CD4-positive, alpha-beta T cell treated with Interleukin-4 for 1 hour (primary cell): ENCODE measurements at regions not wholly inside any gene's neighbourhood (a gene's known extent, or its start where the extent isn't known, plus 50 kb on each side); places are given as distances from the start of the nearest gene placed in this dataset.
"Not testable (repeated sequence)": the region's sequence is repeated elsewhere in the genome, so short reads cannot be mapped to it uniquely, and the experiment has no call there.

Source experiments
- DNase-seq, 2 donors: peaks; one replicate each; pipeline ENCODE4 v3.0.0-alpha.2; 2020 to 2022

DNA sequence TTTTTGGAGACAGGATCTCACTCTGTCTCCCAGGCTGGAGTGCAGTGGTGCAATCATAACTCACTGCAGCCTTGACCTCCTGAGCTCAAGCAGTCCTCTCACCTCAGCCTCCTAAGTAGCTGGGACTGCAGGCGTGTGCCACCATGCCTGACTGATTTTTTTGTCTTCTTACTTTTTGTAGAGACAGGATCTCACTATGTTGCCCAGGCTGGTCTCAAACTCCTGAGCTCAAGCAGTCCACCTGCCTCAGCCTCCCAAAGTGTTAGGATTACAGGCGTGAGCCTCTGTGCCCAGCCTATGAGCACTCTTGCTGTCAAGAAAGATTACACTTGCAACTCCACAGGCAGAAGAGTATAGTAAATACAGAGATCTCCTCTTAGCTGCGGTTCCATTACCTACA is 151.5 kb upstream of the SLC35G4 start:
- not testable (repeated sequence) for DNase-seq

DNA sequence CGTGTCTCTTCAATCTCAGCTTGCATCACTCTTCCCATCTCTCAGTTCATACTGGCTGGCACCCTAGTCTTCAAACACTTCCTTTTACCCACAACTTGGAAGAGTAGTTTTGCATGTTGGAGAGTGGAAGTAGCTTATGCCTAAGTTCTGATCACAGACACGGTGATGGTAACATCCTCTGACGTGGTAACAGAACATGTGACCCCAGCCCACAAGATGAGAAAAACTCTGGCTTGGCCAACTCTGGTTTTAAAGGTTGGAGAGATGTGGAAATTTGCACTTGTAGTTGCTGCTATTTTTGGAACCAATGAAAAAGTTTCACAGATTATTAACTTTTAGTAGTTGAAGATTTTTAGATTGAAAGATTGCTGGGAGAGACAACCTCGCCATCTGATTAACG is 155.4 kb upstream of the SLC35G4 start:
- no peak for DNase-seq

DNA sequence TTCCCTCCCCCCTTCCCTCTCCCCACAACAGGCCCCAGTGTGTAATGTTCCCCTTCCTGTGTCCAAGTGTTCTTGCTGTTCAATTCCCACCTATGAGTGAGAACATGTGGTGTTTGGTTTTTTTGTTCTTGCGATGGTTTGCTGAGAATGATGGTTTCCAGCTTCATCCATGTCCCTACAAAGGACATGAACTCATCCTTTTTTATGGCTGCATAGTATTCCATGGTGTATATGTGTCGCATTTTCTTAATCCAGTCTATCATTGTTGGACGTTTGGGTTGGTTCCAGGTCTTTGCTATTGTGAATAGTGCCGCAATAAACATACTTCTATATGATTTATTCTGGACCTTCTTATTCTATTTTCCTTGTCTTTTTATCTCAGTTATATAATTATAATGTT is 165.2 kb upstream of the SLC35G4 start:
- DNase-seq: not testable (repeated sequence)

DNA sequence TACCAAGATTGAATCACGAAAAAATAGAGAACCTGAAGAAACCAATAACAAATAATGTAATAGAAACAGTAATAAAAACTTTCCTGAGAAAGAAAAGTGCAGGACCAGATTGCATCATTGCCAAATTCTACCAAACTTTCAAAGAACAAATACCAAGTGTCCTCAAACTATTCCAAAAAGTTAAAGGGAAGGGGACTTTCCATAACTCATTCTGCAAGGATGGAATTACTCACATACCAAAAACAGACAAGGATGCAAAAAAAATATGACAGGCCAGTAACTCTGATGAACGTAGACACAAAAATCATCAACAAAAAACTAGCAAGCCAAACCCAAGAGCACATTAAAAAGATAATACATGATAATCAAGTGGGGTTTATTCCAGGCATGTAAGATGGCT is 172.3 kb upstream of the SLC35G4 start:
- no peak for DNase-seq

DNA sequence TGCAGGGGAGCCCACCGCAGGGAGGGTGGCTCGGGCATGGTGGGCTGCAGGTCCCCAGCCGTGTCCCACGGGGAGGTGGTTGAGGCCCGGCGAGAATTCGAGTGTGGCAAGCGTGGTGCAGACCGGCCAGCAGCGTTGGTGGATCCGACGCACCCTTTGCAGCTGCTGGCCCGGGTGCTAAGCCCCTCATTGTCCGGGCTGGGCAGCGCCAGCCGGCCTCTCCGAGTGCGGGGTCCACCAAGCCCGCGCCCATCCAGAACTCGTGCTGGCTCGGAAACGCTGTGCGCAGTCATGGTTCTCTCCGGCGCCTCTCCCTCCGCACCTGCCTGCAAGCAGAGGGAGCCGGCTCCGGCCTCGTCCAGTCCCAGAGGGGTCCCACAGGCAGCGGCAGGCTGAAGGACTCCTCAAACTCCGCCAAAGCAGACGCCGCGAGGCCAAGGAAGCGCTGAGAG is 177.0 kb upstream of the SLC35G4 start:
- DNase-seq: no peak

DNA sequence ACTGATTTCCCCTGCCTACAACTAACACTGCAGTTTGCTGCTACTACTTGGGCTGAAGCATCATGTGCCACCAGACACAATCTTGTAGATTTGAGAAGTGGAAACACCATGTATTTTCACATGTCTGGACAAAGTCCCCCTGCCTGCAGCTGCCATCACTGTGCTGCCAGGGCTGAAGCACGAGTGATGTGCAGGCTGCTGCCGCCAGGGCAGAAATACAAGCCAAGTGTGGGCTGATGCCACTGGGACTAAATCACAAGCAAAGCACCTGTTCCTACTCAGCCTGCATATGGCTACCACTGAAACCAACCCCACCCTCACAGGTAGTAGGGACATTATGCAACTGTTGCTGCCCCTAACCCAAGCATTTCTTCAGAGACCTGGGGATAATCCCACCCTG is 179.5 kb upstream of the SLC35G4 start:
- no peak for DNase-seq

DNA sequence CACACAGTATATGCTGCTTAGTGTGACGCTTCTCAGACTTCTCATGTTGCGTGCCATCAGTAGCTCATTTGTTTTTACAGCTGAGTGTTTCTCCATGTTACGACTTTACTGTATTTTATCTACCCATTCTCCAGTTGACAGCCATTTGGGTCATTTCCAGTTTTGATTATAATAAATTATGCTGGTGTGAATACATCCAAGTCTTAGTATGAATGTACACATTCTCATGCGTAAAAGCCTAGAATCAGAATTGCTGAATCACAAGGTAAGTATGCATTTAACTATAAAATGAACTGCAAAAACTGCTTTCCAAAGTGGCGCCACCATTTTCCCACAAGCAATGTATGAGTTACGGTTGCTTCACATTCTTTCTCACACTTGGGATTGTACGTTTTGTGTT is 184.2 kb upstream of the SLC35G4 start:
- no peak for DNase-seq

DNA sequence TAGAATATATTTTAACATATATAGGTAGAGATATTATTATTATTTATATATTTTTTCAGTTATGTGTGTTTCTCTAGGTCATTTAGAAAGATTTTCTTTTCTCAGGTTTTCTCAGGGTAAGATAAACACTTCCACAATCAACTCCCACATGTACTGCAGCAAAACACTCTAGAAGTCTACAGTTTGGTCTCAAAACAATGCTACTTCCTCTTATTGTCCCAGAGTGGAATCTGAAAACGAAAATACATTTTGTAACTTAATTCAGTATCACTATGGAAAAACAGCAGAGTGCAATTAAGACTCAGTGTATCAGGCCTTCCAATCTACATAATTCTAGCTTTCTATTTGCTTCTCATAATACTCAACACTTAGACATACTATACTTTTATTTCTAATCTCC is 190.1 kb upstream of the SLC35G4 start:
- no peak for DNase-seq

DNA sequence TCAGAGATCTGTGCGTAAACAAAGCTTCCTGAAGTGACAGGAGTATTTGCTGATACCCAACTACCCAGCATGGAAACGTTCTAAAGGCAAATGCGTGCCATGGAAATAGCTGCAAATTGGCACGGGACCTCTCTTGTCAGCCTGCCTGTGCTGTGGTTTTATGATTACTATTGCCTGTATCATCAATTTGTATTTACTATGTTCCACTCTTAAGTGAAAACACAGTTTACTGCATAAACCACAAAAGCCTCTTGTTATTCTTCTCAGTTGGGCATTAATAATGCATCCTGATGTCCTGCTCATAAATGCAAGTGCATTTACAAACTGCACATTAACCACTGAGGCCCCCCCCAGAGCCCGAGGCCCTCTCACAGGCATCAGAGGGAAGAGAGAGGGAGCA is 196.6 kb upstream of the SLC35G4 start:
- DNase-seq: no peak

DNA sequence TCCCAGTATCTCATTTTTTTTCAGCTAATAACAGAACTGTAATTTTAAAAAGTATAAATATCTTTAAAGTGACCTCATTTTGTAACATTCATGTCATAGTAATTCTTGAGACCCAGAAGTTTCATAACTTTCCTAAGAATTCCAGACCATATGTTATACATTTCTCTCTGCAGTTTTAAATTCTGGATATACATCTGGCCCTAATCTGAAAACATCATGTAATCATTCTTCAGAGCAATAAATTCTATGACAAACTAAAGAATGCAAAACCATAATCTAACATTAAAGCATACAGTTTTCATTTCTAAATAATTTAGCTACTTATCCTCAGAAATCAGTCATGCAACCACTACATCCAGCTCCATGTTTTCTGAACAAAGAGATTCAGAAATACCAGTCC is 198.3 kb upstream of the SLC35G4 start:
- no peak for DNase-seq

DNA sequence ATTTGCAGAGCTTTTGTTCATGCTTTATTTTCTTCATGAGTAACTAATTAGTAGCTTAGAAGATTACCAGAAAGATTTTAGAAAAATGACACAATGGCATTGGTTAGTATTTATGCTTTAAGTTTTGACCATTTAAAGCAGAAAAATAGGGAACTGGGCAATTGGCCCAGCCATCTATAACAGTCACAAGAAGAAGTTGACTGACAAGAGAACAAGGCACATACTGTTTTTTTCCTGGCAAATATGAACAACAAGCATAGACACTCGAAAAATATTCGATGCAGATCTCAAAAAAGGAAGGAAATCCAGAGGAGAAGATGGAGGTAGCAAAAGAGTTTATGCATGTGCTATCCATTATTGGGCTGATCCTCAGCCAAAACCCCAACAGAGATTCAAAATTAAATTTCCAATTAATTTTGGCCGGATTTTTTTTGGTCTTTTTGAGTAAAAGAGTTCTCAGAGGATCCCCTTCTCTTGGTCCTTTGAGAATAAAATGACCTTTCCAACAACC is 200.8 kb upstream of the SLC35G4 start:
- no peak for DNase-seq

DNA sequence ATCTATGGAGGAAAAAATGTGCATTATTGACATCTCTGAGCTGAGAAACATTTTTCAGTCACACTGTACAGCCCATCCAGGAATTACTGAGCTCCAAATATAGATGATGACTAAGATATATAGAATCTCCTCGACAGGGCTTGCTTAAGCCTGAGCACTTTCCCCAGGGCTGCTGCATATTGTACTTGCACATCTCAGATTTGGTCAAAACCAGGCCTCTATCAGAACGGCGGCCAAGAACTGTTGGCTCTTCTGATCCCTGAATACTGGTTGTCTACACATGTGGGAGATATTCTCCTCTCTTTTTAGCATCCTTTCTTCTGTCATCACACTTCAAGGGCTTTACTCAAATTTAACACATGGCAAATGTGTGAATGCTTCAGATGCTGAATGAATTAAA is 201.5 kb upstream of the SLC35G4 start:
- no peak for DNase-seq

DNA sequence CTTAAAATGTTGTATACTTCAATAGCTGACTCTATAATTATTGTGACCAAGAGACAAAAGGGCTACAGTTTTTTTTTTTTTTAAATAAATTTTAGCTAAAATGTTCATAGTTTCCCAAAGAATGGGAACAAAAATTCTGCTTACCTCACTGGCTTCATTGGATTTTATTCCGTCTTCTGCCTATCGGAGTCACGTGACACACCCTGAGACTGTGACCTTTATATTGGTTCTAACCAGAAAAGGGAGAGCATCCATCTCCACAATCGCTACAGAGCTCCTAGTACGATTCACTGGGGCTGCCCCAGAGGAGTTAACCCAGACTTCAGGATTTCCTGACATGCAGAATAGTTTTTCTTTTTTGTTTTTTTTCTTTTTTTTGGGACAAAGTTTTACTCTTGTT is 203.6 kb upstream of the SLC35G4 start:
- no peak for DNase-seq

DNA sequence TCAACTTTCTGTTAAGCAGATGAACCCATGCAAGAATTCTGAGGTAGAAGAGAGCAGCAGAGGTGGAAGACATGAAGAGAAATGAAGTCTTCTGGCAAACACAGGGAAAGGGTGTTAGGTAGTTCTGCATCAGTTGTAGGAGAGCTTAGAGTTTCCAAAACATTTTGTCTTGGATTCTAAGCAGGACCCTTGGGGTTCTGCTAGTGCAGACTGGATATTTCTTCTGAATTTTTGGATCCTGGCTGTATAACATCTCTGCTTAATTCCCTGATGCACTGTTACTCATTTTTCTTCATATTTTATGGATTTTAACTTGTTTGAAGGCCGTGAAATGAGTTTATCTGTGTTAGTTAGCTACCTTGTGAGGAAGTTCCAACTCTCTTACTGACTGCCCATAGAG is 208.7 kb upstream of the SLC35G4 start:
- no peak for DNase-seq

DNA sequence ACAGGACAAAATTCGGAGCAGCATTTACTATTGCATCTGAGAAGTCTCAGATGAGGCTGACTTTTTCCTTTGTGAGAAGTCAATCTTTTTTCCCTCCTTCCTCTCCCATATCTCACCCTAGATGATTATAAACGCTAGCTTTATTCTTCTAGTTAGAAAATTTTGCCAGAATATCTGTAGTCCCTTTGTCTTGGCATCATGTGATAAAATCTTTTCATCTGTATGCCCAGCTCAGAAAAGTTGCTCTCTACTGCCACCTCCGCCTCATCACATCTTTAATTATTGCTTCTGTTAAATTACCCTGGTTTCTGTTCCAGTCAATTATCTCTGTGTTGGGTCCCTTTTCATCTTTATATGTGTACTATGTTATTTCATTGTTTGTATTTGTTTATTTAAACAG is 210.8 kb upstream of the SLC35G4 start:
- DNase-seq: no peak

DNA sequence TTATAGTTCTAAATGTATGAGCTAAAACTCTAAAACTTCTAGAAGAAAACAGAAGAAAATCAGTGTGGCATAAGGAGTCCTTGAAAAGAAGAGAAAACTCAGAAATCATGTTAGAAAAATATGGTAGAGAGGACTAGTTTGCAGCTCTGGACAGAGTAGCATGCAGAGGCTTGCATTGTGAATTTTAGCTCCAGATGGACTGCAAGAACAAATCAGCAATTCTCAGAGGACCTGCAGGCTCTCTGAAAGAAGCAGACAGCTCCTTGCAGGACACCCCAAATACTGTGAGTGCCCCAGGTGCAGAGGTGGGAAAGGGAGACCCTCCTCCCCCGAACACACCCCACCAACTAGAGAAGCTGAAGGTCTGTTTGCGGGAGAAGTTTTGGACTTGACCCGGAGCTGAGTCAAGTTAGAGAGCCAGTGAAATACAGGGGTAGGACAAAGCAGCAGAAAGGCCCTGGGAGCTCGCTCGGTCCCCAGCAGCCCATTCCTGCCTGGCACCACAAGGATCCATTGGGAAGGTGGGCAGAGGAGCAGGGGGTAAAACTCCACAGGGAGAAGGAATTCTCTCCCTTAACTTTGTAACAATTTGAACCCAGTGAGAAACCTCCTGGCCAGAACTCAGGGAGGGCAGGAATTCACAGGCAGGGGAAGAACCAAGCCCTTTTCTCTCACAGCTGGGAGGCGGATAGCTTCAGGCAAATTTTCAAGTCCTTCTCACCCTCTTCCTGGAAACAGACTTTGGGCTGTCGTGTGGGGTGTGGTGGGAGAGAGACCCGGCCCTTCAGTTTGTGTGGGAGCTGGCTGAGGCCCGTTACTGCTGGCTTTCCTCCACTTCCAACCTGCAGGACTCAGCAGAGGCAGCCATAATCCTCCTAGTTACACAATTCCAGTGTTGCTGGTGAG is 216.2 kb upstream of the SLC35G4 start:
- no peak for DNase-seq

DNA sequence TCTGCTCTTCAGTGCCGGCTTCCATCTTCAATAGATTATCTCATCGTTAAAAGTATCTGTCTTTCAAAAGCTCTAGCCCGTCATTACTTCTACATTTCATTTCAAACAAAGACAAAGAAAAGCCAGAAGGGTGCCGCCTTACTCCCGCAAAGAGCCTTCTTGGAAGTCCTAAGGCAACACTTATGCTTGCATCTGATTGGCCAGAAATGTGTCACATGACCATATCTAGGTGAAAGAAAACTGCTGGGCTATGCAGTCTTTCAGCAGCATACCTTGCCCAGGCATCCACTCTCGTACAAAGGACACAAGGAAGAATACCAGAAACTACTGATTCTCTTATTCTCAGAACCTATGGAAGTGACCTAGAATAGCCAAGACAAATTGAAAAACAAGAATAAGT is 217.1 kb upstream of the SLC35G4 start:
- DNase-seq: no peak

DNA sequence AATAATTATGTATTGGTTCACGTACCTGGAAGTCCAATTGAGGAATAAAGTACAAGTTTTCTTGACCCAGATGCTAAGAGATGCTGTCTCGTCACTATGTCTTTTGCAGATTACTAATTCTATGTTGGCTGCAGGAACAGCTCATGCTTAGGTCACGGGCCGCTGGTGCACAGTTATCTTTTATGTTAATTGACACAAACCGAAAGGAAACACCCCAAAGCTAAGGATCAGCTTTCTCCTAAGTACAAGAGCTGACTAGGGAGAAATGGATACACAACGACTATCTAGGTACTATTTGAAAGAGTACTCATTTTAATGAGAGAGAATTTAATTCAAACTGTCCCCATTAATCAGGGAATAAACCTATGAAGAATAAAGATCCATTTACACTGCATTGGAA is 217.7 kb upstream of the SLC35G4 start:
- no peak for DNase-seq

DNA sequence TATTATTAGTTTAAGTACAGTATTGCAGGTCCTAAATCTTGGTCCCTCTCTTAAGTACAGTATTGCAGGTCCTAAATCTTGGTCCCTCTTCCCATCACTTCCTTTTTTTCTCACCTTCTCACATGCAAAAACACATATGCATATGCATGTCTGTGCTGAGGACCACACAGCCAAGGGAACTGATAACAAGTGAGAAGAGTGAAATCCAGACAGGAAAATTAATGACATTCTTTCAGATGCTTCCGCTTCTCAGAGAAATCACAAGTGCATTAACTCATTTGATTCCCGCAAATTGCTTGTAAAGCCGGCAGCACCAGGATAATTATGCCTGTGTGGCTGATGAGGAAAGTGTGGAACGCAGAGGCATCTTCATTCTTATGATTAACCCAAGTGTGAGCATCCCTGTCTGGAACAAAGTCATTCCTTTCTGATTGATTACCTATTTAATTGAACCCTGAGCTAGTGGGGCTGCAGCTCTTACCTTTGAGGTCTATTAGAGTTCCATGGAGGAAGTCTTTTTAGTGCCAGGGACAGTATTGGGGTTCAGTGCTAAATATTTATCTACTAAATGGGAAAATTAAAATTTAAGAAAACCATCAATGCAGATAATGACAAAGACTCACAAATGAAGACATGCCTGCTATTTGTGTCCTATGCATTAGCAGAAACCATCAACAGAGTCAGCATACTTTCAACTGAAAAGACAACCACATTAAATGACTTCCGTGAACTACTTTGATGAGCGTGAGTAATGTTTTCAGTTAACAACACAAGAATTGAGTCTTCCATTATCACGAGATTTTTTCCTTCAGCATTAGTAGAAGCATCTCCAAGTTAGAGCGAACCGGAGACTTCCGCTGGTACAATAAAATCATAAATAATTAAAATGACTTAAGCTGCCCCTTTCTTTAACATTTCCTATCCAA is 220.4 kb upstream of the SLC35G4 start:
- no peak for DNase-seq

DNA sequence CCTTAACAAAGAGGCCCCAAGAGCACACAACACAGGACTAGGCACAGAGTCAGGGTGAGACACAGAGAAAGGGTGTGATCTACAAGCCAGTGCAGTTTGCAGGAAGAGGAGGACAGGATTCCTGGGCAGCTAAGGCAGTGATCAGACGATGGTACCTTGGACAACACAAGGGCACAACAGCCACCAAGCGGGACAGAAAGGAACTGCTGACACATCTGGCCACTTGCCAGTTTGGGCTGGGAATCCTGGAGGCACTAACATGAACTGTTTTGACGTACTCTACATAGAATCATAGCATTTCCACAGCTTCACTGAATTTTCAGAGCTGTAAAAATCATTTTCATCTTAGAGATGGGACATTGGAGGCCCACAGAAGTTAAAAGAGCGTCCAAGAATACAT is 221.5 kb upstream of the SLC35G4 start:
- DNase-seq: no peak

DNA sequence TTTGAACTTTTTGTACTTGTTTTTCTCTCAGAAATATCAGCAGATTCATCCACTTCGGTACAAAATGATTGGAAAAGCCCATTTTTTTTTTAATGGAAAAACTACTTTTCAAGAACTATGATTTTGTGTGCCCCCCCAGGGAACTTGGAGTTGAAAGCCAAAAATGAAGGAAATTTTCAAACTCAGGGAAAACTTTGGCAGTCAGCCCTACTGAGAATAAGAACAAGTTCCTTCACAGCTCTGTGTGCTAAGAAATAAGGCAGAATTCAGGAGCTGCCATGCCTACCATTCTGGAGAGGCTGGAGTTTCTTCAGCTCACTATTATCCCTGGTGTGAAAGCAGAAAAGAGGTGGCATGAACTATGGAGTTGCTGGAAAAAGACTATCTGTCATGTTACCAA is 226.0 kb upstream of the SLC35G4 start:
- no peak for DNase-seq

DNA sequence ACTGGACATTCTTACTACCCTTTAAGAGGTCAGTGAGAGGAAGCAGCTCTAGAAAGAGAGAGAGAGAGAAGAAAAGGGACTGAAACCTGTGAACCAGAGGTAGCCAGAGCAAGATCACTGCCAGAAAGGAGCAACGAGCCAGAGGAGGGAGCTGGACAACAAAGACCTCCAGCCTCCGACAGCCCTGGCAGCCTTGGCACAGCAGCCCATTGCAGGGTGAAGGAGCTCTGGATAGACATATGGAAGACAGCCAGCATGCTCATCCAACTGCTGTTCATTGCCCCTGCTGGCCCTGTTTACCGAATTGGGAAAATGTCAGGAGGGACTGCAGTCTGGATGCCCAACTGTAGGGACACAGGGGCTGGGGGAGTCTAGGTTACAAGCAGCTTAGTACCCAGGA is 228.4 kb upstream of the SLC35G4 start:
- DNase-seq: no peak

DNA sequence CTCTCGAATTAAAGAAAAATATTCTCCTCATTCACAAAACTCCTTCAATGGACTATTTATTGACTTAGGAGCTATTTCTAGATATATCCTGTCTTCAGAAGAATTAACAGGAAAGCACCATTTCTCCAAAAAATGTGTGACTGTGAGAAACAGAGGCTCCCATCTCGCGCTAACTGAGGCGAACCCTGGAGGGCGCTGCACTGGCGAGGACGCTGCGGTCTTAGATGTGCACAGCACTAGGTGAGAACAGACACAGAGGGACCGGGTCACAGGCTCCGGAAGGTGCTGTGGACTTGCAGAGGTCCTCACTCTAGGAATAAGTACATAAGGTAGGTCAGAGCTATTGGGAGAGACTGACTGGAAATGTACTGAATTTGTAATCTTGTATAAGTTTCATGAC is 229.7 kb upstream of the SLC35G4 start:
- DNase-seq: no peak
